ENCODE measurements at regions not wholly inside any gene's neighbourhood (a gene's known extent, or its start where the extent isn't known, plus 50 kb on each side); places are given as distances from the start of the nearest gene placed in this dataset.

- Histone ChIP-seq H3K27ac (ENCODE audit: insufficient read depth, low read length, poor library complexity, severe bottlenecking) (no peak overlapping the region), H3K4me3 (ENCODE audit: low read depth, low read length) (no peak overlapping the region), H3K9me3 (ENCODE audit: control insufficient read depth in 2 of 2, low read length in 2 of 2) (no peaks in the 10 kb centered on the region), H3K27me3 (ENCODE audit: control insufficient read depth, insufficient read depth, low read length) (no peaks in the 10 kb centered on the region), H3K36me3 (ENCODE audit: control insufficient read depth, insufficient read depth, low read length) (no peaks in the 10 kb centered on the region), H3K4me1 (ENCODE audit: control insufficient read depth, insufficient read depth, low read length, poor library complexity, severe bottlenecking) (peaks cover 10% of the 10 kb centered on the region)
- ATAC-seq (ENCODE audit: low read depth in 2 of 2), result no peak
- Mint-ChIP-seq H3K27me3 (no peaks in the 10 kb centered on the region), H3K27ac (peak overlapping the region in 1 of 3 donors; percentile 30), H3K9me3 (no peaks in the 10 kb centered on the region), H3K4me1 (peaks cover 0 to 66% (median 17%) of the 10 kb centered on the region in 4 donors), H3K4me3 (no peak overlapping the region), H3K36me3 (peaks cover 8% of the 10 kb centered on the region)
- no peak for DNase-seq
These were observed 67.5 kb downstream of the NCOR2 start for GRCh38 chr12:124499898-124500244.

- peaks cover 16% of the 10 kb centered on the region for H3K4me1 ChIP-seq (ENCODE audit: control insufficient read depth, insufficient read depth, low read length, poor library complexity, severe bottlenecking)
- H3K9me3 ChIP-seq (ENCODE audit: control insufficient read depth in 2 of 2, low read length in 2 of 2), result no peaks in the 10 kb centered on the region
- Mint-ChIP-seq H3K27ac (peak overlapping the region in 2 of 3 donors; percentile 30 to 71), H3K4me3 (no peak overlapping the region), H3K4me1 (peaks cover 0 to 70% (median 18%) of the 10 kb centered on the region in 4 donors), H3K9me3 (no peaks in the 10 kb centered on the region), H3K36me3 (peaks cover 8% of the 10 kb centered on the region), H3K27me3 (no peaks in the 10 kb centered on the region)
- H3K27me3 ChIP-seq (ENCODE audit: control insufficient read depth, insufficient read depth, low read length), result no peaks in the 10 kb centered on the region
- no peak overlapping the region for H3K4me3 ChIP-seq (ENCODE audit: low read depth, low read length)
- DNase-seq (no peak), ATAC-seq (ENCODE audit: low read depth in 2 of 2) (no peak)
- no peaks in the 10 kb centered on the region for H3K36me3 ChIP-seq (ENCODE audit: control insufficient read depth, insufficient read depth, low read length)
- H3K27ac ChIP-seq (ENCODE audit: insufficient read depth, low read length, poor library complexity, severe bottlenecking), result no peak overlapping the region
These were observed 68.1 kb downstream of the NCOR2 start for GRCh38 chr12:124499190-124499753.

DNA sequence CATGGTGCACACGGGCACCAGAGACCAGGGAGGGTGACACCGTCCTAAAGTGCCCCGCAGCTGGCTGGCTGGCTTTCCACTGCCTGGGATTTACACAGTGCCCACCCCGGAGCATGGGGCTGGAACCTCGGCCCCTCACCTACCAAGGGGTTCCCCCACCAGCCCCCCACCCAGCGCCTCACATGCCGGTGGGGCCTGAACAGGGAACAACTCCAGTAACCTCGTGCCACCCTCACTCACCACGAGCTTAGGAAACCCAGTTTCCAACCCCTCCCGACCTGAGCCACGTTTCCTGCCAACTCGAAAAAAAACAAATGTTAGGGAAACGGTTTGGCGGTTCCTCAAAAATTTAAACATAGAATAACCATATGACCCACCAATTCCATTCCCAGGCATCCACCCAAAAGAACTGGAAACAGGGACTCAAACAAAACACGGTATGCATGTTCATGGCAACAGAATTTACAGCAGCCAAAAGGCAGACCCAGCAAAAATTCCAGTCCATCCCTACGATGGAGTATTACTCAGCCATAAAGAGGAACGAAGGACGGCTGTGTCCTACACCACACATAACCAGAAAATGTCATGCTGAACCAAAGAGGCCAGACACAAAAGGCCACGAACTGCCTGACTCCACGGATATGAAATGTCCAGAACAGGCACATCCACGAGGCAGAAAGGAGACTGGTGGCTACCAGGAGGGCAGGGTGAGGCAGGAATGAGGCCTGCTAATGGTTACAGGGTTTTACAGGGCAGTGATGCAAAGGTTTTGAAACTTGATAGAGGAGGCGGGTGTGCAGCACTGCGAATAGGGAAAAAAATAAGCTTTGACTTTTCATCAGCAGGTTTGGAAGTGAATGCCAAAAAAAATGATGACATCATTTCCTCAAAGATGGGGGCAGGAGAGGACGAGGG is 68.9 kb downstream of the NCOR2 start:
- H3K36me3 Mint-ChIP-seq, result peaks cover 7% of the 10 kb centered on the region
- H3K4me1 ChIP-seq (ENCODE audit: control insufficient read depth, insufficient read depth, low read length, poor library complexity, severe bottlenecking), result peaks cover 23% of the 10 kb centered on the region
- H3K9me3 Mint-ChIP-seq, result no peaks in the 10 kb centered on the region
- H3K27me3 Mint-ChIP-seq, result no peaks in the 10 kb centered on the region
- no peaks in the 10 kb centered on the region for H3K36me3 ChIP-seq (ENCODE audit: control insufficient read depth, insufficient read depth, low read length)
- ATAC-seq (ENCODE audit: low read depth in 2 of 2) (no peak), DNase-seq (no peak)
- H3K9me3 ChIP-seq (ENCODE audit: control insufficient read depth in 2 of 2, low read length in 2 of 2), result no peaks in the 10 kb centered on the region
- H3K4me3 Mint-ChIP-seq, result no peak overlapping the region
- H3K27ac Mint-ChIP-seq, result peak overlapping the region; percentile 30 to 89 (median 42)
- no peak overlapping the region for H3K27ac ChIP-seq (ENCODE audit: insufficient read depth, low read length, poor library complexity, severe bottlenecking)
- H3K27me3 ChIP-seq (ENCODE audit: control insufficient read depth, insufficient read depth, low read length), result no peaks in the 10 kb centered on the region
- no peak overlapping the region for H3K4me3 ChIP-seq (ENCODE audit: low read depth, low read length)
- H3K4me1 Mint-ChIP-seq, result peaks cover 0 to 75% (median 24%) of the 10 kb centered on the region in 4 donors

- no peaks in the 10 kb centered on the region for H3K27me3 ChIP-seq (ENCODE audit: control insufficient read depth, insufficient read depth, low read length)
- Mint-ChIP-seq H3K4me1 (peaks cover 0 to 71% (median 22%) of the 10 kb centered on the region in 4 donors), H3K27me3 (no peaks in the 10 kb centered on the region), H3K36me3 (peaks cover 3% of the 10 kb centered on the region), H3K27ac (peak overlapping the region in 2 of 3 donors; percentile 42 to 85), H3K9me3 (no peaks in the 10 kb centered on the region), H3K4me3 (no peak overlapping the region)
- DNase-seq (no peak), ATAC-seq (ENCODE audit: low read depth in 2 of 2) (no peak)
- no peak overlapping the region for H3K27ac ChIP-seq (ENCODE audit: insufficient read depth, low read length, poor library complexity, severe bottlenecking)
- no peaks in the 10 kb centered on the region for H3K36me3 ChIP-seq (ENCODE audit: control insufficient read depth, insufficient read depth, low read length)
- no peak overlapping the region for H3K4me3 ChIP-seq (ENCODE audit: low read depth, low read length)
- H3K4me1 ChIP-seq (ENCODE audit: control insufficient read depth, insufficient read depth, low read length, poor library complexity, severe bottlenecking), result peaks cover 24% of the 10 kb centered on the region
- H3K9me3 ChIP-seq (ENCODE audit: control insufficient read depth in 2 of 2, low read length in 2 of 2), result no peaks in the 10 kb centered on the region
These were observed 69.8 kb downstream of the NCOR2 start for GRCh38 chr12:124497658-124498057.

DNA sequence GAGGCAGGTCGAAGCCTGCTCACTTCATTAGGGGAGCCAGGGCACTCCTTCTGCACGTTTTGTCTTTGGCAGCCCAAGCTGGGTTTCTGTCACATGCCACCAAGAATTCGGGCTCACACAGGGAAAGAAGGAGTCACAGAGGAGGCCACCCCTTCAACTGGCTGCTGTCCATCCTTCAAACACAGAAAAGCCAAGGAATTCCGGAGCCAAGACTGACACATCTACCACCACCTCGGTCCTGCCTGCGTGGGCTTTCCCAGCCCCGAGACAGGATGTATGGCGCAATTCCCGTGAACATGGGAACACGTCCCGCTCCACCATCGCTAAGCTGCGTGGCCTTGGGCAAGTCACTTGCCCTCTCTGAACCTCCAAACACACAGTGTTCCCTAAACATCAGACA is 70.4 kb downstream of the NCOR2 start:
- peaks cover 24% of the 10 kb centered on the region for H3K4me1 ChIP-seq (ENCODE audit: control insufficient read depth, insufficient read depth, low read length, poor library complexity, severe bottlenecking)
- H3K36me3 Mint-ChIP-seq, result peaks cover 3% of the 10 kb centered on the region
- no peaks in the 10 kb centered on the region for H3K27me3 Mint-ChIP-seq
- H3K27ac ChIP-seq (ENCODE audit: insufficient read depth, low read length, poor library complexity, severe bottlenecking), result no peak overlapping the region
- H3K9me3 Mint-ChIP-seq, result no peaks in the 10 kb centered on the region
- no peak overlapping the region for H3K4me3 Mint-ChIP-seq
- H3K4me3 ChIP-seq (ENCODE audit: low read depth, low read length), result no peak overlapping the region
- H3K36me3 ChIP-seq (ENCODE audit: control insufficient read depth, insufficient read depth, low read length), result no peaks in the 10 kb centered on the region
- ATAC-seq (ENCODE audit: low read depth in 2 of 2) (no peak), DNase-seq (no peak)
- no peaks in the 10 kb centered on the region for H3K27me3 ChIP-seq (ENCODE audit: control insufficient read depth, insufficient read depth, low read length)
- peaks cover 0 to 68% (median 20%) of the 10 kb centered on the region in 4 donors for H3K4me1 Mint-ChIP-seq
- peak overlapping the region in 1 of 3 donors; percentile 85 for H3K27ac Mint-ChIP-seq
- no peaks in the 10 kb centered on the region for H3K9me3 ChIP-seq (ENCODE audit: control insufficient read depth in 2 of 2, low read length in 2 of 2)

GRCh38 chr12:124496584-124496983 is 70.8 kb downstream of the NCOR2 start:
- ATAC-seq (ENCODE audit: low read depth in 2 of 2), result no peak
- no peaks in the 10 kb centered on the region for H3K9me3 Mint-ChIP-seq
- peak overlapping the region in 1 of 3 donors; percentile 85 for H3K27ac Mint-ChIP-seq
- no peak overlapping the region for H3K4me3 Mint-ChIP-seq
- H3K36me3 ChIP-seq (ENCODE audit: control insufficient read depth, insufficient read depth, low read length), result no peaks in the 10 kb centered on the region
- peaks cover 0 to 67% (median 21%) of the 10 kb centered on the region in 4 donors for H3K4me1 Mint-ChIP-seq
- no peaks in the 10 kb centered on the region for H3K27me3 Mint-ChIP-seq
- peaks cover 24% of the 10 kb centered on the region for H3K4me1 ChIP-seq (ENCODE audit: control insufficient read depth, insufficient read depth, low read length, poor library complexity, severe bottlenecking)
- peaks cover 2% of the 10 kb centered on the region for H3K36me3 Mint-ChIP-seq
- no peak overlapping the region for H3K27ac ChIP-seq (ENCODE audit: insufficient read depth, low read length, poor library complexity, severe bottlenecking)
- DNase-seq, result no peak
- H3K9me3 ChIP-seq (ENCODE audit: control insufficient read depth in 2 of 2, low read length in 2 of 2), result no peaks in the 10 kb centered on the region
- H3K27me3 ChIP-seq (ENCODE audit: control insufficient read depth, insufficient read depth, low read length), result no peaks in the 10 kb centered on the region
- H3K4me3 ChIP-seq (ENCODE audit: low read depth, low read length), result no peak overlapping the region

GRCh38 chr12:124495194-124495983 is 72.0 kb downstream of the NCOR2 start:
- Mint-ChIP-seq H3K27me3 (no peaks in the 10 kb centered on the region), H3K36me3 (peaks cover 1% of the 10 kb centered on the region), H3K4me3 (no peak overlapping the region), H3K9me3 (no peaks in the 10 kb centered on the region), H3K27ac (peak overlapping the region; percentile 55 to 88 (median 66)), H3K4me1 (peaks cover 0 to 64% (median 21%) of the 10 kb centered on the region in 4 donors)
- H3K4me3 ChIP-seq (ENCODE audit: low read depth, low read length), result no peak overlapping the region
- DNase-seq (no peak), ATAC-seq (ENCODE audit: low read depth in 2 of 2) (no peak)
- peaks cover 24% of the 10 kb centered on the region for H3K4me1 ChIP-seq (ENCODE audit: control insufficient read depth, insufficient read depth, low read length, poor library complexity, severe bottlenecking)
- H3K9me3 ChIP-seq (ENCODE audit: control insufficient read depth in 2 of 2, low read length in 2 of 2), result no peaks in the 10 kb centered on the region
- no peak overlapping the region for H3K27ac ChIP-seq (ENCODE audit: insufficient read depth, low read length, poor library complexity, severe bottlenecking)
- H3K36me3 ChIP-seq (ENCODE audit: control insufficient read depth, insufficient read depth, low read length), result no peaks in the 10 kb centered on the region
- H3K27me3 ChIP-seq (ENCODE audit: control insufficient read depth, insufficient read depth, low read length), result no peaks in the 10 kb centered on the region
